Urinary bladder (tissue), 3 donors: ENCODE measurements at regions not wholly inside any gene's neighbourhood (a gene's known extent, or its start where the extent isn't known, plus 50 kb on each side); places are given as distances from the start of the nearest gene placed in this dataset.
"Not testable (repeated sequence)": the region's sequence is repeated elsewhere in the genome, so short reads cannot be mapped to it uniquely, and the experiment has no call there.

Experiments
- DNase-seq: peaks from one replicate; pipeline ENCODE4 v3.0.0-alpha.2; 2015; ENCODE audit errors: extremely low spot score
- H3K27ac ChIP-seq: one replicate; pipeline ENCODE4 v1.5.1; 2013; ENCODE audit warnings: low read depth, mild to moderate bottlenecking, moderate library complexity
- H3K36me3 ChIP-seq: one replicate; pipeline ENCODE4 v1.6.1; 2013; ENCODE audit warnings: mild to moderate bottlenecking, moderate library complexity; ENCODE audit not compliant: insufficient read depth
- H3K4me1 ChIP-seq: one replicate; pipeline ENCODE4 v1.6.1; 2013; ENCODE audit warnings: mild to moderate bottlenecking, moderate library complexity; ENCODE audit not compliant: insufficient read depth
- H3K4me3 ChIP-seq: one replicate; pipeline ENCODE4 v1.5.1; 2013; ENCODE audit warnings: low read depth, low read length
- WGBS: extraction: QIAGEN DNeasy Blood & Tissue Kit; methylation state at CpG from one replicate; pipeline ENCODE4 v1.1.7; 2013; 5-methylcytosine and 5-hydroxymethylcytosine counted together
- donor health status: healthy with polysubstance abuse.
- donor health status: healthy.

GRCh38 chr7:156379324-156380070, 261.1 kb upstream of the RNF32 start:
- WGBS, result 28% methylated on average over 14 of the region's 14 CpGs

GRCh38 chr7:156378806-156379205, 261.8 kb upstream of the RNF32 start:
- Histone ChIP-seq H3K27ac (no peak overlapping the region), H3K36me3 (no peaks in the 10 kb centered on the region), H3K4me1 (no peaks in the 10 kb centered on the region), H3K4me3 (no peak overlapping the region)
- DNase-seq, result no peak
- 59% methylated on average over 10 of the region's 10 CpGs for WGBS

More at GRCh38 chr7:156379324-156380070, 261.1 kb upstream of the RNF32 start:
- H3K4me1 ChIP-seq, result no peaks in the 10 kb centered on the region
- H3K27ac ChIP-seq, result no peak overlapping the region
- H3K36me3 ChIP-seq, result no peaks in the 10 kb centered on the region
- H3K4me3 ChIP-seq, result no peak overlapping the region
- peak; percentile 53 for DNase-seq

GRCh38 chr7:156376317-156376716, 264.3 kb upstream of the RNF32 start:
- no peaks in the 10 kb centered on the region for H3K36me3 ChIP-seq
- no peak overlapping the region for H3K4me3 ChIP-seq
- 62% methylated on average over 7 of the region's 7 CpGs for WGBS
- DNase-seq, result no peak
- H3K27ac ChIP-seq, result no peak overlapping the region
- H3K4me1 ChIP-seq, result no peaks in the 10 kb centered on the region

GRCh38 chr7:156374335-156374734, 266.2 kb upstream of the RNF32 start:
- H3K36me3 ChIP-seq, result no peaks in the 10 kb centered on the region
- no peak overlapping the region for H3K27ac ChIP-seq
- no peak overlapping the region for H3K4me3 ChIP-seq
- H3K4me1 ChIP-seq, result no peaks in the 10 kb centered on the region
- no peak for DNase-seq
- WGBS, result 86% methylated on average over 4 of the region's 4 CpGs

- not testable (repeated sequence) for DNase-seq, H3K4me3 ChIP-seq, H3K4me1 ChIP-seq, H3K36me3 ChIP-seq, H3K27ac ChIP-seq
- WGBS, result 82% methylated on average over 6 of the region's 6 CpGs
Observed at GRCh38 chr7:156369929-156370328, 270.6 kb upstream of the RNF32 start.

- H3K4me1 ChIP-seq, result no peaks in the 10 kb centered on the region
- H3K36me3 ChIP-seq, result no peaks in the 10 kb centered on the region
- no peak overlapping the region for H3K4me3 ChIP-seq
- 81% methylated on average over 12 of the region's 12 CpGs for WGBS
- H3K27ac ChIP-seq, result no peak overlapping the region
- DNase-seq, result no peak
Observed at GRCh38 chr7:156368053-156368843, 272.3 kb upstream of the RNF32 start.

- 85% methylated on average over 5 of the region's 5 CpGs for WGBS
- DNase-seq, result no peak
- H3K27ac ChIP-seq, result no peak overlapping the region
Observed at GRCh38 chr7:156363751-156364150, 276.8 kb upstream of the RNF32 start.

GRCh38 chr7:156360835-156361234, 279.7 kb upstream of the RNF32 start:
- no peaks in the 10 kb centered on the region for H3K4me1 ChIP-seq
- no peak overlapping the region for H3K27ac ChIP-seq
- no peak for DNase-seq
- no peak overlapping the region for H3K4me3 ChIP-seq
- WGBS, result 52% methylated on average over 6 of the region's 6 CpGs
- no peaks in the 10 kb centered on the region for H3K36me3 ChIP-seq

More at GRCh38 chr7:156363751-156364150, 276.8 kb upstream of the RNF32 start:
- no peaks in the 10 kb centered on the region for H3K36me3 ChIP-seq
- no peaks in the 10 kb centered on the region for H3K4me1 ChIP-seq
- no peak overlapping the region for H3K4me3 ChIP-seq

- 83% methylated on average over 5 of the region's 5 CpGs for WGBS
Observed at GRCh38 chr7:156356551-156356950, 284.0 kb upstream of the RNF32 start.

GRCh38 chr7:156353352-156353751, 287.2 kb upstream of the RNF32 start:
- Histone ChIP-seq H3K4me1 (no peaks in the 10 kb centered on the region), H3K4me3 (no peak overlapping the region), H3K27ac (no peak overlapping the region), H3K36me3 (no peaks in the 10 kb centered on the region)
- no peak for DNase-seq
- WGBS, result 78% methylated on average over 7 of the region's 7 CpGs

More at GRCh38 chr7:156356551-156356950, 284.0 kb upstream of the RNF32 start:
- H3K36me3 ChIP-seq, result no peaks in the 10 kb centered on the region
- no peaks in the 10 kb centered on the region for H3K4me1 ChIP-seq
- no peak overlapping the region for H3K27ac ChIP-seq
- DNase-seq, result no peak
- H3K4me3 ChIP-seq, result no peak overlapping the region

GRCh38 chr7:156347703-156348248, 292.8 kb upstream of the RNF32 start:
- not testable (repeated sequence) for DNase-seq, H3K36me3 ChIP-seq, H3K27ac ChIP-seq, H3K4me1 ChIP-seq, H3K4me3 ChIP-seq
- WGBS, result 93% methylated on average over 25 of the region's 25 CpGs

GRCh38 chr7:156347132-156347531, 293.4 kb upstream of the RNF32 start:
- Histone ChIP-seq H3K36me3 (no peaks in the 10 kb centered on the region), H3K4me1 (no peaks in the 10 kb centered on the region), H3K4me3 (no peak overlapping the region), H3K27ac (no peak overlapping the region)
- 61% methylated on average over 12 of the region's 12 CpGs for WGBS
- DNase-seq, result no peak

GRCh38 chr7:156344595-156344994, 296.0 kb upstream of the RNF32 start:
- H3K27ac ChIP-seq, result no peak overlapping the region
- H3K36me3 ChIP-seq, result no peaks in the 10 kb centered on the region
- no peak overlapping the region for H3K4me3 ChIP-seq
- 92% methylated on average over 3 of the region's 3 CpGs for WGBS
- H3K4me1 ChIP-seq, result no peaks in the 10 kb centered on the region
- DNase-seq, result no peak

GRCh38 chr7:156334636-156335035, 305.9 kb upstream of the RNF32 start:
- WGBS, result 84% methylated on average over 5 of the region's 5 CpGs
- Histone ChIP-seq H3K4me3 (no peak overlapping the region), H3K27ac (no peak overlapping the region), H3K36me3 (no peaks in the 10 kb centered on the region), H3K4me1 (no peaks in the 10 kb centered on the region)
- no peak for DNase-seq
